Colonic mucosa (tissue), 4 donors: ENCODE measurements at regions not wholly inside any gene's neighbourhood (a gene's known extent, or its start where the extent isn't known, plus 50 kb on each side); places are given as distances from the start of the nearest gene placed in this dataset.

Experiments used
- DNase-seq: peaks from one replicate; pipeline ENCODE4 v3.0.0-alpha.2; 2020
- H3K27ac ChIP-seq: fragments of 200-600 bp; one replicate; pipeline ENCODE4 v1.8.0; 2021
- H3K27me3 ChIP-seq: fragments of 200-600 bp; one replicate; pipeline ENCODE4 v1.8.0; 2021
- H3K36me3 ChIP-seq: fragments of 200-600 bp; one replicate; pipeline ENCODE4 v1.8.0; 2021
- H3K4me1 ChIP-seq: fragments of 200-600 bp; one replicate; pipeline ENCODE4 v1.8.0; 2021; ENCODE audit warnings: mild to moderate bottlenecking
- H3K4me3 ChIP-seq: fragments of 200-600 bp; one replicate; pipeline ENCODE4 v1.8.0; 2021
- H3K9ac ChIP-seq, 2 donors: one replicate each; pipeline ENCODE4 v1.7.0; 2013; ENCODE audit warnings: control low read depth in 2 of 2, low read depth in 2 of 2, low read length in 2 of 2
- H3K9me3 ChIP-seq: fragments of 200-600 bp; one replicate; pipeline ENCODE4 v1.8.0; 2021
- intact Hi-C: fragments of 100-400 bp; cut with DNase I; formaldehyde crosslinking; loops from one replicate; pipeline ENCODE4 v1.14.1; 2022
- TF ChIP-seq, protein P1 (sequence below): fragments of 200-600 bp; IDR thresholded peaks from one replicate; pipeline ENCODE4 v1.8.0; 2022; ENCODE audit warnings: antibody characterized with exemption, mild to moderate bottlenecking
- donor health status: healthy.
- donor health status: DM: no; HTN: no; CAD: no.
- donor health status: DM: no; HTN: no; CAD: no.

DNA sequence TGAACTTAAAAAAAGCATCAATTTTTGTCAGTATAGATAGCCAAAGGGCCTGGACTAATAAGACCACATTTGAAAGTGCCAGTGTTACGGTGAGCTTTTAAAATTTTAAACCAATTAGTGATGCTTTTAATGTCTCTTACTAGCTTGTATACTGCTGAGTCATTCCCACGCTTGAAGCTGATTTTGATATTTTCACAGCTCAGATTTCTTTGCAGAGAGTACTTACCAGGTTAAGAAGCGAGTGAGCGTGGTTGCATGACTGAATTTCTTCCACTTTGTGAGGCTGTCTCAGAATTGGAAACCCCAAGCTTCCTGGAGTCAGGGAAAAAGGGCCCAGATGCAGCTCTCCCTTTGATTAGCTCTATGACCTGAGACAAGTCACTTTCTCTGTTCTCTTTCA lies 74.5 kb upstream of the NBEA start:
- no peak overlapping the region for H3K9ac ChIP-seq
- no peak overlapping the region for H3K27ac ChIP-seq
- intact Hi-C loops = no loop called here
- no peaks in the 10 kb centered on the region for H3K4me1 ChIP-seq
- no peak for DNase-seq
- H3K9me3 ChIP-seq = no peaks in the 10 kb centered on the region
- TF ChIP-seq, protein P1, sequence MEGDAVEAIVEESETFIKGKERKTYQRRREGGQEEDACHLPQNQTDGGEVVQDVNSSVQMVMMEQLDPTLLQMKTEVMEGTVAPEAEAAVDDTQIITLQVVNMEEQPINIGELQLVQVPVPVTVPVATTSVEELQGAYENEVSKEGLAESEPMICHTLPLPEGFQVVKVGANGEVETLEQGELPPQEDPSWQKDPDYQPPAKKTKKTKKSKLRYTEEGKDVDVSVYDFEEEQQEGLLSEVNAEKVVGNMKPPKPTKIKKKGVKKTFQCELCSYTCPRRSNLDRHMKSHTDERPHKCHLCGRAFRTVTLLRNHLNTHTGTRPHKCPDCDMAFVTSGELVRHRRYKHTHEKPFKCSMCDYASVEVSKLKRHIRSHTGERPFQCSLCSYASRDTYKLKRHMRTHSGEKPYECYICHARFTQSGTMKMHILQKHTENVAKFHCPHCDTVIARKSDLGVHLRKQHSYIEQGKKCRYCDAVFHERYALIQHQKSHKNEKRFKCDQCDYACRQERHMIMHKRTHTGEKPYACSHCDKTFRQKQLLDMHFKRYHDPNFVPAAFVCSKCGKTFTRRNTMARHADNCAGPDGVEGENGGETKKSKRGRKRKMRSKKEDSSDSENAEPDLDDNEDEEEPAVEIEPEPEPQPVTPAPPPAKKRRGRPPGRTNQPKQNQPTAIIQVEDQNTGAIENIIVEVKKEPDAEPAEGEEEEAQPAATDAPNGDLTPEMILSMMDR = no peak
- no peaks in the 10 kb centered on the region for H3K36me3 ChIP-seq
- no peaks in the 10 kb centered on the region for H3K27me3 ChIP-seq
- no peak overlapping the region for H3K4me3 ChIP-seq

DNA sequence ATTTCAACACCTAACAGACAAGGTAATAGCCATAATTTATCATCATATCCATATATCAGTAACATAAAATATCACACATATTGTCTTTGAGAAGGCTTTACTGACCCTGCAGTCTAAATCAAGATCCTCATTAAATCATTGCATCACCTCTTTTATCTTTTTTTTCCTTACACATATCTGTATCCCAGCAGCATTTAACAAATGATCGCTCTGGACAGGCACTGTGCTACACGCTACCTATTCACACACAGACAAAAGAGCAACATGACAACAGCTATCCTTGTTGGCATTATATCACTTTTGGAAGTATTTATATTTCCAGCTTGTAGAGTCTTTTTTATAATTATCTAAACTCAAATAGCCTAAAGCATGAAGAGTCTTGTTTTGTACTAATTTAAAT lies 73.3 kb upstream of the NBEA start:
- Histone ChIP-seq H3K27me3 (no peaks in the 10 kb centered on the region), H3K9me3 (no peaks in the 10 kb centered on the region), H3K9ac (no peak overlapping the region), H3K27ac (no peak overlapping the region), H3K36me3 (no peaks in the 10 kb centered on the region), H3K4me3 (no peak overlapping the region), H3K4me1 (no peaks in the 10 kb centered on the region)
- DNase-seq = no peak
- TF ChIP-seq, protein P1 = no peak
- intact Hi-C loops = no loop called here

DNA sequence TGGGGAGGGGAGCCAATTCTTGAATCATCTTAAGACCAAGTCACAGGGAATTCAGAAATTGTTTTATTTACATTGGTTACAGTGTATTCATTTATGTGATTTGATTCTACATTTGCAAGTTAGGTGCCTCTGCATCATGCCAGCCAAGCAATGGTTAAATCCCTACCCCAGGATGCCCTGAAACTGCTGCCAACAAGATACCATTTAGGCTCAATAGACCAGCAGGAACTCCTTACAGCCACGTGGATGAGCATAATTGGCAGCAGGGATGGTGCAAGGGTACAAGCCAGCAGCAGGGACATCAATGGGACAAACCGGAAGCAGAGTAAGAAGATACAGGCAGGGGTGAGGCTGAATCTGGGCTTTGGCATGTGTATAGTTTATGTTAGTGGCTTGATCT lies 72.4 kb upstream of the NBEA start:
- intact Hi-C loops = no loop called here

DNA sequence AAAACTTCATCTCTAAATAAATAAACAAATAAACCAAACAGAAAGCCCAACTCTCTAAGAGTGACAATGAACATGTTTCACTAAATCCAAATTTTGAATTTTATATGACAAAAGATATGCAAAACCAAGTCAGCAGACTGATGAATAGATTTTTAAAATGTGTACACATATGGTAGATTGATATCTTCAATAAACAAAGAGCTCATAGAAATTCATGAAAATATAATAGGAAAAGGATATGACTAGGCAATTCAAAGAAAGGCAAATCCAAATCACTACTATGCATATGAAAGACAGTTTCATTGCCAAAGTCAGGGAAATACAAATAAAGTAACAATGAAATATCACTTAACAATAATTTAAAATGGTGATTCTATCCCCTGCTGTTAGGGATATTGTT lies 63.7 kb upstream of the NBEA start:
- no peak for DNase-seq
- TF ChIP-seq, protein P1 = no peak
- Histone ChIP-seq H3K36me3 (no peaks in the 10 kb centered on the region), H3K9me3 (no peaks in the 10 kb centered on the region), H3K4me3 (no peak overlapping the region), H3K27me3 (no peaks in the 10 kb centered on the region), H3K4me1 (no peaks in the 10 kb centered on the region), H3K9ac (no peak overlapping the region), H3K27ac (no peak overlapping the region)
- intact Hi-C loops = no loop called here

More for the DNA sequence above, 72.4 kb upstream of the NBEA start:
- Histone ChIP-seq H3K4me1 (no peaks in the 10 kb centered on the region), H3K27ac (no peak overlapping the region), H3K9ac (no peak overlapping the region), H3K36me3 (no peaks in the 10 kb centered on the region), H3K27me3 (no peaks in the 10 kb centered on the region), H3K9me3 (no peaks in the 10 kb centered on the region), H3K4me3 (no peak overlapping the region)
- TF ChIP-seq, protein P1 = no peak
- DNase-seq = no peak

DNA sequence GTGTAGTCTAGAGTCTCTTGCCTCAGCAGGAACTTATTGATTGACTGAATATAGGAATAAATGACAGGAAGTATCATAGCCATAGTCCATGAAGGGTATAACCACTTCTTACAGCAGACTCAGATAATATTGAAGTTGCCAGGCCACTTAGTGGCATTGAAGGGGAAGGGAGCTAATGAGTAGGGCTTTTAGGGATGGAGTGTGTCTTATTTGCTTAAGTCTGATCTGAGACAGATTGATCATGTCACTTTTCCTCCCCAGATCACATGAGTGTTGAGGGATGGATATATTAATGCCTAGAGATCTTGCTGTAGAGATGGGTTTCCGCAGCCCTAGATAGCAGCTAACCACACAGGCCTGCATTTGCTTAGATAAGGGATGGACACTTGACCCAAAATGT lies 62.2 kb upstream of the NBEA start:
- no peaks in the 10 kb centered on the region for H3K27me3 ChIP-seq
- DNase-seq = no peak
- no peaks in the 10 kb centered on the region for H3K9me3 ChIP-seq
- no peaks in the 10 kb centered on the region for H3K36me3 ChIP-seq
- H3K27ac ChIP-seq = no peak overlapping the region
- TF ChIP-seq, protein P1 = no peak
- H3K4me3 ChIP-seq = no peak overlapping the region
- intact Hi-C loops = no loop called here
- no peak overlapping the region for H3K9ac ChIP-seq
- no peaks in the 10 kb centered on the region for H3K4me1 ChIP-seq

DNA sequence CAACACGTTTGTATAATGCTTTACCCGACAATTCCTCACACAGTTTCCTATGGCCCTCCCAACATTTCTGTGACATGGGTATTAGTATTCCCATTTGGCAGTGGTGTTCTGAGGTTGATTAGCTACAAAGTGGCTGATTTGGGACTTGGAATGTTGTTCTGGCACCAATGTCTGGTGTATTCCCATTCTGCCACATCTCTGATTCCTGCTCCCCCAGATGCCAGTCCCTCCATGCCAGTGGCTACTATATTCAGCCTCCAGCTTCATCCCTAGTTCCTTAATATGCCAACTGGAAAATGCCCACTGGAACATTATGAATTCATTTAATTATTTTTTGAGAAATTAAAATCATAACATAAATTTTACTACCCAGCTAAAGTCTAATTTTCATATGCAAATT lies 60.6 kb upstream of the NBEA start:
- no peaks in the 10 kb centered on the region for H3K36me3 ChIP-seq
- intact Hi-C loops = no loop called here
- no peaks in the 10 kb centered on the region for H3K4me1 ChIP-seq
- DNase-seq = no peak
- H3K9ac ChIP-seq = no peak overlapping the region
- H3K27me3 ChIP-seq = no peaks in the 10 kb centered on the region
- TF ChIP-seq, protein P1 = no peak
- H3K9me3 ChIP-seq = no peaks in the 10 kb centered on the region
- H3K27ac ChIP-seq = no peak overlapping the region
- no peak overlapping the region for H3K4me3 ChIP-seq
